Mesendoderm (in vitro differentiated cells): ENCODE measurements at regions not wholly inside any gene's neighbourhood (a gene's known extent, or its start where the extent isn't known, plus 50 kb on each side); places are given as distances from the start of the nearest gene placed in this dataset.

ENCODE experiments used
- DNase-seq: peaks from one replicate; pipeline ENCODE4 v3.0.0; 2013
- H2AK5ac ChIP-seq: 2 replicates; pipeline ENCODE4 v1.6.1; 2013; ENCODE audit warnings: low read length, inconsistent platforms
- H2BK120ac ChIP-seq: 2 replicates; pipeline ENCODE4 v1.6.1; 2013; ENCODE audit warnings: low read depth, mild to moderate bottlenecking, low read length, moderate library complexity, mixed read lengths
- H2BK15ac ChIP-seq: replicated peaks from 2 replicates; pipeline ENCODE4 v1.6.1; 2013; ENCODE audit warnings: low read depth, mild to moderate bottlenecking, moderate library complexity
- H2BK5ac ChIP-seq: 2 replicates; pipeline ENCODE4 v1.6.1; 2013; ENCODE audit warnings: low read length, inconsistent platforms
- H3K18ac ChIP-seq: 2 replicates; pipeline ENCODE4 v1.6.1; 2013; ENCODE audit warnings: mild to moderate bottlenecking, low read length, mixed read lengths
- H3K23ac ChIP-seq: one replicate; pipeline ENCODE4 v1.6.1; 2013; ENCODE audit warnings: low read length
- H3K27ac ChIP-seq: 2 replicates; pipeline ENCODE4 v1.5.1; 2013; ENCODE audit warnings: low read depth, mild to moderate bottlenecking, inconsistent platforms, low read length, moderate library complexity
- H3K27me3 ChIP-seq: 2 replicates; pipeline ENCODE4 v1.6.1; 2013; ENCODE audit warnings: low read length, control low read depth, mild to moderate bottlenecking, inconsistent platforms; ENCODE audit not compliant: insufficient read depth, poor library complexity
- H3K36me3 ChIP-seq: 2 replicates; pipeline ENCODE4 v1.6.1; 2013; ENCODE audit warnings: low read length, inconsistent platforms; ENCODE audit not compliant: control insufficient read depth, insufficient read depth
- H3K4ac ChIP-seq: one replicate; pipeline ENCODE4 v1.6.1; 2013; ENCODE audit warnings: low read depth, mild to moderate bottlenecking, low read length, moderate library complexity
- H3K4me1 ChIP-seq: 2 replicates; pipeline ENCODE4 v1.6.1; 2013; ENCODE audit warnings: low read depth, low read length, inconsistent platforms; ENCODE audit not compliant: control insufficient read depth
- H3K4me2 ChIP-seq: 2 replicates; pipeline ENCODE4 v1.6.1; 2013; ENCODE audit warnings: low read length
- H3K4me3 ChIP-seq: 2 replicates; pipeline ENCODE4 v1.5.1; 2013; ENCODE audit warnings: mild to moderate bottlenecking, low read length
- H3K56ac ChIP-seq: one replicate; pipeline ENCODE4 v1.6.1; 2013; ENCODE audit warnings: low read length
- H3K79me1 ChIP-seq: 2 replicates; pipeline ENCODE4 v1.6.1; 2013; ENCODE audit warnings: low read length, inconsistent platforms
- H3K79me2 ChIP-seq: 2 replicates; pipeline ENCODE4 v1.6.1; 2013; ENCODE audit warnings: mild to moderate bottlenecking, low read length; ENCODE audit not compliant: control insufficient read depth, insufficient read depth
- H3K9ac ChIP-seq: 2 replicates; pipeline ENCODE4 v1.6.1; 2013; ENCODE audit warnings: low read length, inconsistent platforms
- H4K5ac ChIP-seq: one replicate; pipeline ENCODE4 v1.6.1; 2013; ENCODE audit warnings: low read length
- H4K8ac ChIP-seq: one replicate; pipeline ENCODE4 v1.6.1; 2013; ENCODE audit warnings: low read depth, mild to moderate bottlenecking, control low read depth, low read length, moderate library complexity
- WGBS: extraction: QIAGEN DNeasy Blood & Tissue Kit; methylation state at CpG from one replicate; pipeline ENCODE4 v1.1.7; 2013; ENCODE audit warnings: low lambda C conversion rate, missing lambda C conversion rate; ENCODE audit not compliant: insufficient coverage; ENCODE audit errors: extremely low coverage; 5-methylcytosine and 5-hydroxymethylcytosine counted together

GRCh38 chr13:90675129-90675528, 672.4 kb upstream of the MIR17HG start:
- no peak overlapping the region for H2AK5ac ChIP-seq
- no peak for DNase-seq
- H2BK15ac ChIP-seq, result no peak overlapping the region
- no peak overlapping the region for H4K8ac ChIP-seq
- H3K56ac ChIP-seq, result no peak overlapping the region
- H3K4me1 ChIP-seq, result no peaks in the 10 kb centered on the region
- WGBS, result no CpG with 5 or more reads among the region's 2 CpGs
- H2BK120ac ChIP-seq, result no peak overlapping the region
- no peak overlapping the region for H3K4me3 ChIP-seq
- H4K5ac ChIP-seq, result no peak overlapping the region
- H3K27me3 ChIP-seq, result no peaks in the 10 kb centered on the region
- no peak overlapping the region for H3K18ac ChIP-seq
- no peak overlapping the region for H3K9ac ChIP-seq
- H3K4ac ChIP-seq, result no peak overlapping the region
- H3K79me1 ChIP-seq, result no peaks in the 10 kb centered on the region
- H3K79me2 ChIP-seq, result no peaks in the 10 kb centered on the region
- no peak overlapping the region for H2BK5ac ChIP-seq
- no peak overlapping the region for H3K23ac ChIP-seq
- H3K4me2 ChIP-seq, result no peak overlapping the region
- no peaks in the 10 kb centered on the region for H3K36me3 ChIP-seq
- no peak overlapping the region for H3K27ac ChIP-seq

- no peaks in the 10 kb centered on the region for H3K27me3 ChIP-seq
- H2BK15ac ChIP-seq, result no peak overlapping the region
- no peak overlapping the region for H4K5ac ChIP-seq
- H3K27ac ChIP-seq, result no peak overlapping the region
- H3K4me2 ChIP-seq, result no peak overlapping the region
- no peaks in the 10 kb centered on the region for H3K79me1 ChIP-seq
- H2BK5ac ChIP-seq, result no peak overlapping the region
- no peaks in the 10 kb centered on the region for H3K36me3 ChIP-seq
- no peak overlapping the region for H3K18ac ChIP-seq
- no peak overlapping the region for H2BK120ac ChIP-seq
- no peak overlapping the region for H2AK5ac ChIP-seq
- no CpG with 5 or more reads among the region's 3 CpGs for WGBS
- H4K8ac ChIP-seq, result no peak overlapping the region
- H3K4me1 ChIP-seq, result no peaks in the 10 kb centered on the region
- DNase-seq, result no peak
- no peak overlapping the region for H3K23ac ChIP-seq
- H3K9ac ChIP-seq, result no peak overlapping the region
- H3K56ac ChIP-seq, result no peak overlapping the region
- H3K4ac ChIP-seq, result no peak overlapping the region
- no peak overlapping the region for H3K4me3 ChIP-seq
- H3K79me2 ChIP-seq, result no peaks in the 10 kb centered on the region
These were observed 666.7 kb upstream of the MIR17HG start for GRCh38 chr13:90680826-90681225.

- Histone ChIP-seq H3K4ac (no peak overlapping the region), H2BK15ac (no peak overlapping the region), H2BK120ac (no peak overlapping the region), H4K5ac (no peak overlapping the region), H3K23ac (no peak overlapping the region), H3K36me3 (no peaks in the 10 kb centered on the region), H3K27ac (no peak overlapping the region), H3K79me1 (no peaks in the 10 kb centered on the region), H3K79me2 (no peaks in the 10 kb centered on the region), H4K8ac (no peak overlapping the region), H3K4me1 (no peaks in the 10 kb centered on the region), H3K4me3 (no peak overlapping the region), H2AK5ac (no peak overlapping the region), H3K9ac (no peak overlapping the region), H2BK5ac (no peak overlapping the region), H3K27me3 (no peaks in the 10 kb centered on the region), H3K18ac (no peak overlapping the region), H3K4me2 (no peak overlapping the region), H3K56ac (no peak overlapping the region)
- no CpG with 5 or more reads among the region's 6 CpGs for WGBS
- peak; percentile 26 for DNase-seq
These were observed 663.8 kb upstream of the MIR17HG start for GRCh38 chr13:90683711-90684131.

GRCh38 chr13:90686442-90686841, 661.0 kb upstream of the MIR17HG start:
- H3K79me2 ChIP-seq, result no peaks in the 10 kb centered on the region
- H3K27ac ChIP-seq, result no peak overlapping the region

GRCh38 chr13:90689111-90689510, 658.4 kb upstream of the MIR17HG start:
- no peaks in the 10 kb centered on the region for H3K79me2 ChIP-seq
- no peak overlapping the region for H3K9ac ChIP-seq
- WGBS, result no CpG with 5 or more reads among the region's 3 CpGs
- no peaks in the 10 kb centered on the region for H3K4me1 ChIP-seq
- peak; percentile 58 for DNase-seq
- H2AK5ac ChIP-seq, result no peak overlapping the region
- no peak overlapping the region for H3K4me2 ChIP-seq
- no peak overlapping the region for H4K5ac ChIP-seq
- H3K4me3 ChIP-seq, result no peak overlapping the region
- H3K4ac ChIP-seq, result no peak overlapping the region
- no peak overlapping the region for H2BK5ac ChIP-seq
- H3K18ac ChIP-seq, result no peak overlapping the region
- H3K23ac ChIP-seq, result no peak overlapping the region
- no peak overlapping the region for H2BK15ac ChIP-seq
- H2BK120ac ChIP-seq, result no peak overlapping the region
- H3K36me3 ChIP-seq, result no peaks in the 10 kb centered on the region
- H3K56ac ChIP-seq, result no peak overlapping the region
- no peak overlapping the region for H3K27ac ChIP-seq
- no peaks in the 10 kb centered on the region for H3K79me1 ChIP-seq
- H3K27me3 ChIP-seq, result no peaks in the 10 kb centered on the region
- no peak overlapping the region for H4K8ac ChIP-seq

More at GRCh38 chr13:90686442-90686841, 661.0 kb upstream of the MIR17HG start:
- H3K4me1 ChIP-seq, result no peaks in the 10 kb centered on the region
- DNase-seq, result no peak
- WGBS, result no CpG with 5 or more reads among the region's 3 CpGs
- no peaks in the 10 kb centered on the region for H3K79me1 ChIP-seq
- no peak overlapping the region for H4K8ac ChIP-seq
- no peak overlapping the region for H3K23ac ChIP-seq
- no peak overlapping the region for H3K4me2 ChIP-seq
- H3K18ac ChIP-seq, result no peak overlapping the region
- no peak overlapping the region for H3K9ac ChIP-seq
- H4K5ac ChIP-seq, result no peak overlapping the region
- no peak overlapping the region for H3K56ac ChIP-seq
- H2BK5ac ChIP-seq, result no peak overlapping the region
- H2BK15ac ChIP-seq, result no peak overlapping the region
- no peaks in the 10 kb centered on the region for H3K27me3 ChIP-seq
- no peak overlapping the region for H3K4ac ChIP-seq
- no peaks in the 10 kb centered on the region for H3K36me3 ChIP-seq
- no peak overlapping the region for H3K4me3 ChIP-seq
- no peak overlapping the region for H2BK120ac ChIP-seq
- no peak overlapping the region for H2AK5ac ChIP-seq

GRCh38 chr13:90690458-90691080, 656.9 kb upstream of the MIR17HG start:
- H3K23ac ChIP-seq, result no peak overlapping the region
- DNase-seq, result no peak
- no peak overlapping the region for H2BK120ac ChIP-seq
- H3K18ac ChIP-seq, result no peak overlapping the region
- WGBS, result no CpG with 5 or more reads among the region's 5 CpGs
- no peak overlapping the region for H3K4me2 ChIP-seq
- no peak overlapping the region for H3K9ac ChIP-seq
- H3K79me1 ChIP-seq, result no peaks in the 10 kb centered on the region
- H3K56ac ChIP-seq, result no peak overlapping the region
- H4K8ac ChIP-seq, result no peak overlapping the region
- H2AK5ac ChIP-seq, result no peak overlapping the region
- no peaks in the 10 kb centered on the region for H3K27me3 ChIP-seq
- no peak overlapping the region for H2BK5ac ChIP-seq
- no peak overlapping the region for H3K4me3 ChIP-seq
- H2BK15ac ChIP-seq, result no peak overlapping the region
- H4K5ac ChIP-seq, result no peak overlapping the region
- no peaks in the 10 kb centered on the region for H3K4me1 ChIP-seq
- no peaks in the 10 kb centered on the region for H3K36me3 ChIP-seq
- no peaks in the 10 kb centered on the region for H3K79me2 ChIP-seq
- no peak overlapping the region for H3K4ac ChIP-seq
- H3K27ac ChIP-seq, result no peak overlapping the region
